UCSD-AML1 (cell line): ENCODE measurements at regions not wholly inside any gene's neighbourhood (a gene's known extent, or its start where the extent isn't known, plus 50 kb on each side); places are given as distances from the start of the nearest gene placed in this dataset.
"Not testable (repeated sequence)": the region's sequence is repeated elsewhere in the genome, so short reads cannot be mapped to it uniquely, and the experiment has no call there.

Experiments used
- DNase-seq: peaks from one replicate; lab custom pipeline; 2025; ENCODE audit not compliant: unreplicated experiment; lab: John Stamatoyannopoulos, UW

DNA sequence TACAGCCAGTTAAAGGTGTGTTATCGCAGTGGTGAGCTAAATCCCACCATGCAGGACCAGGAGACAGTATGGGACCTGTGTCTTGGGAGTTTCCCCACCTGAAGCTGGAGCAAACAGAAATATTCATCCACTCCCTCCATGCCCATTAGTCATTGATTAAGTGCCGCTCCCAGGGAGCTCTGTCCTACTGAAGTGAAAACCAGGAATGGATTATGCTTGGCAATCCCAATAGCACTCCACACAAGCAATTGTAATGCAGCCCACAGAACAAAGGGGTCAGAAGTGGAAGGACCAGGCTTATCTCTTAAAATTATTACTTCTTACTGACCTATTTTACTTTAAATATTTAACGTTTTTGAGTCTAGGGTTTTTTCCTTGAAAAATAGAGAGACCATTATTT, 1005.4 kb downstream of the ADGRL2 start:
- peak; percentile 2 for DNase-seq

DNA sequence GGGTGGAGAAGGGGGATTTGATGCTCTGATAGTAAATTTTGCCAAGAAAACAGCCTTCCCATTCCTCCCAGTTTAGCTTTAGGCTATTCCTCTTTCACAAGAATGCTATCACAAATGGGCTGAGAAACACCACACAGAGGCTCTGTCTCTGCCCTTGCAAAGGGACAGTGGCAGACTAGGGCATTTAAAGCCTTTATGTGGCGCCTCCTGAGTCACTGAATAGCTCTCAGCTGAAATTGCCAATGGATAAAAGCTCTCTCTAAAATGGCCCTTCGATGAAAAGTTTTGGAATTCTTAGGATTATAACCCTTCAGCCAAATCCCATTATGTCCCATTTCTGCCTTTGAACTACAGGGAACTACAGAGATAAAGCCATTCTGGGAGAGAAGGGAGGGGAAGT, 1000.4 kb downstream of the ADGRL2 start:
- no peak for DNase-seq

DNA sequence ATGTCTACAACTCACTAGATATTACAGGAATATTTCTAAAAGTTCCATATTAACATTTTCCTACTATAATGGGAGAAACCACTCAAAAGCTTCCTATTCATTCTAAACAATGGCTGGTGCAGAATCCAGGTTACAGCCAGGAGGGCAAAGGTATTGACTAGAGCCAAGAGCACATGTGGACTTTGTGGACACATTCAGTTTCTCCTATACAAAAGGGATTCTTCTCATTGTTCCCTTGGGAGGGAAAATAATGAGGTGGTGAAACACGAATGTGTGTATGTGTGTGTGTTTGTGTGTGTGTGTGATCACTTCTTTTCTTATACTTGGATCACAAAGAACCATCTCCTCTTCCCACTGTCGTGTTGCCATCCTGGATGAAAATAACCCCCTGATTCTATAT, 1000.0 kb downstream of the ADGRL2 start:
- DNase-seq, result no peak

DNA sequence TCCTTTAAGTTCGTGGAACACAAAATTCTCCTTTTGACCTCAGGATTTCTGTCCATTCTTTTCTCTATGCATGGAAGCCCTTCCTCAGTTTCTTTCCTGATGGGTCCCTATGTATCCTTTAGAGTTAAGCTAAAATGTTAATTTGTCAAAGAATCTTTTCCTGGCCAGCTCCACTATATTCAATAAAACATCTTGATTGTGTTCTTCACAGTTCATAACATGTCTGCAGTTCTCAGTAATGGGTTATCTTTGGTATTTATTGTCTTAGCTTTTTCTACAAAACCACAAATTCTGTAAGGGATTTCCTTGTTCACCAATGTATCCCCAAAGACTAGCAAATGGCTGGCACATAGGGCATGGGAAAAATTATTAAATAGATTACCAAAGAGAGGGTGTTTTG, 998.5 kb downstream of the ADGRL2 start:
- no peak for DNase-seq

- DNase-seq, result no peak
Observed at GRCh38 chr1:82795508-82796149, 994.9 kb downstream of the ADGRL2 start.

DNA sequence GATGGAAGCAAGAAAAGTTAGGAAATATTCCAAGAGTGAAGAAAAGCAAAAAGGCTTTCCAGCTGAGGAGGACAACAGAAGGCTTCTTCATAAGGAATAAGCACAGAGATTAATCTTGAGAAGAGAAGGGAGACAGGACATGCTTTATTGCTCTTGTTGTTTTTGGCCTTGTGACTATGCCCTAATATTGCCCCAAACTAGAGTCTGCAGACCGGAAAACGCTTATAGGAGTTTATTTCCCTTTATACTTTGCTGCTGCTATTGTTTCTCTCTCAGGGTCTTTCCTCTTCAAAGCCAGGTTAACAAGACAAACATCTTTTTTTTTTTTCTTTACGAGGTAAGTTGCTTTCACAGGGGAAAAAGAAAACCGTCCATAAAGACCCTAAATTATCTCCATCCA, 991.4 kb downstream of the ADGRL2 start:
- no peak for DNase-seq

DNA sequence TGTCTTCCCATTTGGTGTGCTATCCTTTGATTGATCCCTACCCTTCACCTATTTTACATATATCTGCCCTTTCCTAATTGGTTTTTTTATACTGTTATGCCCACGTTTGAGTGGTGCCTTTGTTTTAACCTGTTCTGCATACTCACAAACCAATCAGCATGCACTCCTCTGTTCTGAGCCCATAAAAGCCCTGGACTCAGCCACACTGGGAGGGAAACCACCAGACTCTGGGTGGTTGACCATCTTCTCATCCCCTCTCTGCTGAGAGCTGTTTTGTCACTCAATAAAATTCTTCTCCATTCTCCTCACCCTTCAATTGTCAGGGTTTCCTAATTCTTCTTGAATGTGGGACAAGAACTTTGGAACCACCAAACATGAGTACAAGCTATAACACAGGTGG, 989.8 kb downstream of the ADGRL2 start:
- no peak for DNase-seq

DNA sequence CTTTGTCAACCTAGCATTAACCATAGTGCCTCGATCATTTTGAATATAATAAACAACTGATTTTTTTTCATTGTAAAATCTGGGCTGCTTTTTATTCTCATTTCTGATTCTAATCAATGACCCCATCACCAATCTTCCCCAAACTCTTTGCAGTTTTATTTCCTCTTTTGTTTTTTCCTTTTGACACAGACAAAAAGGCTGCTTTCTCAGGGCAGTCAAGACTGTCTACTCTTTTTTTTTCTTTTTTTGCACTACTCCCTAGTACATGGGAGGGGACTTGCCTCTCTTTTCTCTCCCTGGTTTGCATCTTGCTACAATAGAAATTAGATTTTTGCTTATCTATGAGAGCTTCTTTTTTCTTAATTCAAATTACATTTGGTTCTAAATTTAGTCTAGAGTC, 987.9 kb downstream of the ADGRL2 start:
- DNase-seq, result no peak

DNA sequence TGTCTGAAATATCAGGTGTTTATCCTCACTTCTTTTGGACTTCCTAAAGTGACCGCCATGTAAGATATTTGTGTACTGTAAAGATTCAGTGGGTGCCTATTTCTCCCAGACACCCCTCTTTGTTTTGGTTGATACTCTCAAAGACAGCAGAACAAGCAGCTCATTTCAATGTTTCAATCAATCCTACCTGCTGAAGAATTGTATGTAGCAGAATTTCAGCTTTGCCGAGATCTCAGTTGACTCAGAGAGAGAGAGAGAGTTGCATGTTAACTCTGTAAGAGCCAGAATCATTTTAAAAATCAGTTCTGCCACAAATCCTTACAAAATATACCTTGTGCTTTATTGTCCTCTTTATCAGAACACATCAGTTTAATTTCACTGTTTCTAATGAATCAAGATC, 987.3 kb downstream of the ADGRL2 start:
- no peak for DNase-seq

GRCh38 chr1:82786883-82787282, 986.1 kb downstream of the ADGRL2 start:
- no peak for DNase-seq

DNA sequence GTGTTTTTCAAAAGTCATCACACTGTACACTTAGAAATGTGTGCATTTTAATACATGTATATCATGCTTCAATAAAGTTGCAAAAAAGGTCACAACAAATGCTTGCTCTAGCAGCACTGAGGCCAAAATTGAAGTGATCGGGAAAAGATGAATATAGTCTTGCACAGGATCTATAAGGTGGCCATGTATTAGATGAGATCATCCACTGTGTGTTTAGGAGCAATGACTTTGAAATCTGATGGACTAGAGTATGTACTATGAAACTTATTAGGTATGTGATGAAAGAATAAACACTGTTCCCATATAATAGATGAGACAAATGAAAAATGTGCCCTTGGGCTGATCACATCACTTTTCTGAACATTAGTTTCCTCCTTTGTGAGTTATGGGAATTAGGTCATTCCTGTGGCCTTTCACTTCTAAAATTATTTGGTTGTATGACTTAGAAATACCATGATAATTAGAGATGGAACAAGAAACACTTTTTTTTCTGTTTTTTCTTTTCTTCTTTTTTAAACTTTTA, 984.6 kb downstream of the ADGRL2 start:
- no peak for DNase-seq

DNA sequence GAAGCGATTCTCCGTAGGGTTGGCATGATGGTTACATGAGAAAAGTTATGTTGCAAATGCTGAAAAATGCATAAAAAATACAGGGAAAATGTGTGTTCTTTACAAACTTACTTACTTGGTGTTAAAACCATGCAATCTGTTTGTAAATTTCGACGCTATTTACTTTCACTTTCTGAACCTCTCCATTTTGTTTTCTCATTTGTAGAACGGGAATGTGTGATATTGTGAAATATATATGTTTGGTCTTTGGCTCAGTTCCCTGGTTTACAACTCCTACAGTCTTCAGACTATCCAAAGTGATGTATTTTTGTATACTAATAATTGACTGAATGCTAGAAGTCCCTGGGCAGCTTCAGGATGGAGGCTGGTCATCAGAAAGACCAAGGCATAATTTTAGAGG, 982.3 kb downstream of the ADGRL2 start:
- DNase-seq, result no peak

DNA sequence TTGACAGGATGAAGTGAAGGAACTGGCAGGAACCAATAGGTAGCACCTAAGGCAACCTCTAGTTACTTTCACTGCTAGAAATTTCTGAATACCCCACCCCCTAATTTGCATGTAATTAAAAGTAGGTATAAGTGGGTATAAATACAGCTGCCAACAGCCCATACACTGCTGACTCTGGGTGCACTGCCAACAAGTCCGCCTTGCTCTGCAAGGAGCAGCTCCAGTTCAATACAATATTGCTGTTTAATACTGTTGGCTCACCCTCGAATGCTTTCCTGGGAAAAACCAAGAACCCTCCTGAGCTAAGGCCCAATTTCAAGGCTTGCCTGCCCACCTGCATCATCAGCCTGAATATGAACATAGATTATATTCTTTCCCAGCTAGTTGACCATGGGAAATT, 981.9 kb downstream of the ADGRL2 start:
- no peak for DNase-seq

DNA sequence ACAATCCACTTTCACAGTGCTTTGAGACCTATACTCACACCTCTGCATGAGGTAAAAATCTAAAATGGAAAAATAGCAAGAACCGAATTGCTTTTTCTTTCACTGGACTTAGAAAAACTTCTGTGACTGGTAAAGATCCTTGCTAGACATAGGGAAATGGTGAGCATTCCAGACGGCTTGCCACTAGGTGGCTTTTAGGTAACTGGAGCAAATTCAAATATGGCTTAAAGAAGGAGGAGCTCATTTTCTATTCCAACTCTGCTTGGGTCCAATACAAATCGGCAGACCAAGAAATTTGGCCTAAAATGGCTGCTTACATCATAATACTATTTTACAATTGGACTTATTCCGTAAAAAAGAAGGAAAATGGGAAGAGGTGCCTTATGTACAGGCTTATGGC, 977.9 kb downstream of the ADGRL2 start:
- no peak for DNase-seq

GRCh38 chr1:82777240-82777639, 976.5 kb downstream of the ADGRL2 start:
- DNase-seq, result no peak

DNA sequence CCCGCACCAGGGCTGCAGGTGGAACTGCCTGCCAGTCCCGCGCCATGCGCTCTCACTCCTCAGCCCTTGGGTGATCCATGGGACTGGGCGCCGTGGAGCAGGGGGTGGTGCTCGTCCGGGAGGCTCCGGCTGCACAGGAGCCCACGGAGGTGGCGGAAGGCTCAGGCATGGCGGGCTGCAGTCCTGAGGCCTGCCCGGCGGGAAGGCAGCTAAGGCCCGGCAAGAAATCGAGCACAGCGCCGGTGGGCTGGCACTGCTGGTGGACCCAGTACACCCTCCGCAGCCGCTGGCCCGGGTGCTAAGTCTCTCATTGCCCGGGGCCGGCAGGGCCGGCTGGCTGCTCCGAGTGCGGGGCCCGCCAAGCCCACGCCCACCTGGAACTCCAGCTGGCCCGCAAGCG, 976.0 kb downstream of the ADGRL2 start:
- DNase-seq, result not testable (repeated sequence)

- peak; percentile 7 for DNase-seq
Observed at GRCh38 chr1:82775406-82776000, 974.8 kb downstream of the ADGRL2 start.

DNA sequence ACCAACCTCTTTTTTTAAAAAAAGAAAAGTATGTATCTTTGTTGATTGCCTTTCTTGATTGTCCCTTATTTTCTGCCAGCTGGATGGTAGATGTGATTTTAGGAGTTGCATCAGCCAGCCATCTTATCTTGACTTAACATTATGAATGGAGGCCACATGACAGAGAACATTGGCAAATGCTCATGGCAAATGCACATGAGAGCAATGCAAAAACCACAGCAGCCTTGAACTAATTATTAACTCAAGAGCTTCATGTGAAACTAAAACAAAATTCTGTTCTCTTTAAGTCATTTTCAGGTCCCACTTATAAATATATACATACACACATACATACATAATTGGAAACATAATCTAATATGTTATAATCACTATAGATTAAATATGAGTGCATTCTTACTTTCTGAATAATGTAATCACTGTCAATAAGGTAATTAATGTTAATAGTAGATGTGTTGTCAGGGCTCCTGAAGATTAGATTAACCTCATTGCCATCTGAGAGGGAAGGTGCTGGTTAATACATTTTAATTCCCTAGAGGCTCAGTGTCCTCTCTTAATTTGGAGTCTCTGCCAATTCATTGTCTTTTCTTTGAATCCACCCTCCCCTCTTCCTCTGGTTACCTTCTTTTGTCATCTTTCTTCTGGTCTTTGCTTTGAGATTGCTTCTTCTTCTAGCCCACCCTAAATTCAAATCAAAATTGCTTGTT, 962.2 kb downstream of the ADGRL2 start:
- DNase-seq, result no peak

- DNase-seq, result no peak
Observed at GRCh38 chr1:82759035-82759434, 958.3 kb downstream of the ADGRL2 start.

- DNase-seq, result no peak
Observed at GRCh38 chr1:82755671-82756070, 954.9 kb downstream of the ADGRL2 start.

DNA sequence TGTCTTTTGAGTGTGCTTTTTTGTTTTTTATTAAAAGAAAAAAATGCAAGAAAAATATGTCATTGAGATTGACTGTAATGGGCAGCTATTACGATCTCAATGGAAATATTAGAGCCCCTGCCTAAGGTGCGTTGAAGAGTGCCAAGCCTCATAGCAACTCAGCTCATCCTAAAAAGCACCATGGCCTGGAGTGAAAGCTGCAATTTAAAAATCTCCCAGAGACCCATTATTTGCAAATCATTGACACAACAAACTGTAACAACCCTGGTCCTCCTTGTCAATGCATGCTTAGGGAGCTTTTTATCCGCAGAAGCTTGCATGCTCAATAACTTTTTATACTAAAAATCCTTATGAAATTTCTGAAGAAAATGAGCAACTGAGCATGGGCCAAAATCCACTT, 954.5 kb downstream of the ADGRL2 start:
- no peak for DNase-seq

DNA sequence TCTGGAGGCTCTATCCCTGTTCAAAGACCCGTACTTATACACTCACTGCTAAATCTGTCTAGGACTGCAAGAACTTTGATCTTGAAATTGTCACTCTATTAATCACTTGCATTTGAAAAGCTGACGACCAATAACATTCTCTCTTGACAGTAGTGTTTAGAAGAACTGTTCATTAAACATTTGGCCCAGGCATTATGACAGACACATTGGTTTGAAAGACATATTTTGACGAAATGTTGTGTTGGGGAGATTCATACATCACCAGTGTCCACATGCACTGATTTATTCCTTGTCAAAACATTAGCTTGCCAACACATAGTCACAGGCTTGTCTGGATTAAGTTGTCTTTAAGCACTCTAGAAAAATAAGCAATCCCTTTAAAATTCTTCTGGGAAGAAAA, 951.3 kb downstream of the ADGRL2 start:
- DNase-seq, result no peak
